Islet of Langerhans (tissue), 1 donor: ENCODE measurements at regions not wholly inside any gene's neighbourhood (a gene's known extent, or its start where the extent isn't known, plus 50 kb on each side); places are given as distances from the start of the nearest gene placed in this dataset.
"Not testable (repeated sequence)": the region's sequence is repeated elsewhere in the genome, so short reads cannot be mapped to it uniquely, and the experiment has no call there.

Source experiments
- FAIRE-seq: peaks from one replicate; lab custom pipeline; 2011; peaks lifted over from hg19 to GRCh38; lab: Jason Lieb, UNC

GRCh38 chr9:135360617-135361016 lies 119.0 kb upstream of the PPP1R26 start:
- no peak for FAIRE-seq

DNA sequence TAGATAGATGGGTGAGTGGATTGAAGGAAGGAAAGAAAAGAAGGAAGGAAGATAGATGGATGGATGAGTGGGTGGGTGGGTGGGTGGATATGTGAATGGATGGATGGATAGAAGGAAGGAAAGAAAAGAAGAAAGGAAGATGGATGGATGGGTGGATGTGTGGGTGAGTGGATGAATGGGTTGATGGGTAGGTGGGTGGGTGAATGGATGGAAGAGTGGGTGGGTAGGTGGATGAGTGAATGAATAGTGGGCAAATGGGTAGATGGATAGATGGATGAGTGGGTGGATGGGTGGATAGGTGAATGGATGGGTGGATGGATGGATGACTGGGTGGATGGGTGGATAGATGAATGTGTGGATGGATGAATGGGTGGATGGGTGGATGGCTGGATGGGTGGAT lies 117.9 kb upstream of the PPP1R26 start:
- FAIRE-seq, result not testable (repeated sequence)

GRCh38 chr9:135363596-135363995 lies 116.0 kb upstream of the PPP1R26 start:
- no peak for FAIRE-seq

GRCh38 chr9:135365013-135365768 lies 114.4 kb upstream of the PPP1R26 start:
- no peak for FAIRE-seq

DNA sequence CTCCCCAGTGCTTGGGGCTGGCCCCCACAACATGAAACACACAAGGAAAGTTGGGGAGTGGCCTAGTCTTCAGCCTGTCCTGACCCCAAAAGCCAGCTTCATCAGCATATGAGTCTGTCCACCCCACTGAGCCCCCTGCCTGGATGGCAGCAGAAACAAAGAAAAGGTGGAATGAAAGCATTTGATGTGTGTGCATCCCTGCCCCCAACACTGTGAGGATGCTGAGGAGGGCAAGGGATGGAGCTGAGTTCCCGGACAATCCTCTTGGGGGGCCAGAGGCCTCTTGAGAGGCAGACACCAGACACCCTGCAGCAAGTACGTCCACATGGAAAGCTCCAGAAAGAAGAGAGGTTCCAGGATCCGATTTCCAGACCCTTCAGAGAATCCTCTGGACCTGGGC lies 113.5 kb upstream of the PPP1R26 start:
- no peak for FAIRE-seq

DNA sequence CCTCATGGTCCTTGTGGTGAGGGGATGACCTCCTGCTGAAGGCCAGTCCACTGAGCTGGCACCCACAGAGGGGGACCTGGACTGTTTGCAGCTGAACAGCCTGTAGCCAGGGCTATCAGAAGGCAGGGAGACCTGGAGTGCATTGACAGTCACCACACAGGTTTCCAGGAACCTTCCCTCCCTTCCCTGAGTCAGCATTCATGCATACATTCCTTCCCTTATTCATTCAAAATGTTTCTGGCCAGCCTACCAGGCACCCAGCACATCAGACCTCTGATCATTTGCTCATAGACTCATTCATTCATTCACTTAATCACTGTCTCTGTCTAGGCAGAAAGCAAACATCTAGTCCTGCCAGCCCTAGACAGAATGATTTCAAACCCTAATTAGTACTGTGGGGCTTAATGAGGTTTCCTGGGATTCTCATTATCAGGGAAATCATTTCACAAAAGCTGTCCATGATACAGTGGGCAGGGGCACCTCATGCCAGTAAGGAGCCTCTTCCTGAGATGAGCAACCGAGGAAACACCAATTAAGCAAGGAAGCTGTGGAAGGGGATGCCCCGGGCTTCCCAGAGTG lies 110.1 kb upstream of the PPP1R26 start:
- no peak for FAIRE-seq

- FAIRE-seq, result no peak
These were observed 108.9 kb upstream of the PPP1R26 start for GRCh38 chr9:135370411-135371375.

DNA sequence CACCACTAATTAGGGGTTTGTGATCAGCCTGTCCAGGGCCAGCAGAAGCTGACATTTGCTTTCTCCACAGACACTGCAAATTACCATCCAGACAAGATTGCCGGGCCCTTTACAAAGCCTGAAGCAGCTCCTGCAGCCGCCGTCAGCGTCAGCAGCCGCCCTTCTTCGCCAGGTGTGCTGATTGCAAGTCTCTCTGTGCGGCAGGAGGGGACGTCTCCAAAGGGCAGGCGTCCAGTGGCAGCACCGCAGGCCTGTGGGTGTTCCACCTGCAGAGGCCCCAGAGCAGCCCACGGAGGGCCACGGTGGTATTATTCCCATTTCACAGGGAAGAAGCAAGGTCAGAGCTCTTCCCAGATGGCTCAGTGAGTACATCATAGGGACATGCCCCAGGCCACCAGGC lies 108.0 kb upstream of the PPP1R26 start:
- FAIRE-seq, result no peak

DNA sequence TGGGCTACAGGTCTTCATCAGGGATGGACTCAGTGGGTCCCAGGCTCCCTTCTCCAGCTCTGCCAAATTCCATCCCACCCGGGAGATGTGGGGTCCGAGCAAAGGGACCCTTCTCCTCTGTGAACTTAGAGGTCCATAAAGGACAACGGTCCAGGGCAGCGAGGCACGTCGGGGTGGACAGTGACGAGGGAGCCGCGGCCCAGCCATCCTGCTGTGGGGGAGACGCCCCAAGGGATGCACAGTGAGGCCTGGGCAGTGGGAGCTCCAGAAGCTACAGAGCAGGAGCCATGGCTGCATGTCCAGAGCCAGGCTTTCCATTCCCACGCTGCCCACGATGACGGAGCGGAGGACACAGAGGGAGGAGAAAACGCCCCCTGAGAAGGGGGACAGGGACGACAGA lies 107.5 kb upstream of the PPP1R26 start:
- FAIRE-seq, result no peak

DNA sequence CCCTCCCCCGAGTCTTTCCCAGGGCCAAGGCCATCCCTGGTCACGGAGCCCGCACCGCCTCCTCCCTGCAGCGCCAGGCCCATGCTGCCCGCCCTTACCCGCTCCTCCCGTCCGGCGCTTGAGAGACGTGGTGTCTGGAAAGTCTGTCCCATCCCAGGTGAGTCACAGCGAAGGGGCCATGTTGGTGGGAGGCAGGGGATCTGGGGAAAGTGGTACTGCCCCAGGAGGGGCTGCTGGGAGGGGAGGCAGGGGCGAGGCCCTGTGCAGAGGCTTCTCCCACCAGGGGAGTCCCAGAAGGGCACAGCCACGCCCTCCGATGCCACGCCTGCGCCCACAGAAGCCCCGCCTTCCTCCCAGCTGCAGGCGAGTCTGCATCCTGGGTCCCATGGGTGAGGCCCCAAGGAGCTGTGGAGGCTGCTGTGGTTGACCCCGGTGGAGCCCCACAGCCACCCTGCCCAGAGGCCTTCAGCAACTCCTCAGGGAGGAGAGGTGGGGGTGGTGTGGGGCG lies 107.0 kb upstream of the PPP1R26 start:
- FAIRE-seq, result no peak

- FAIRE-seq, result no peak
These were observed 106.4 kb upstream of the PPP1R26 start for GRCh38 chr9:135373151-135373685.

DNA sequence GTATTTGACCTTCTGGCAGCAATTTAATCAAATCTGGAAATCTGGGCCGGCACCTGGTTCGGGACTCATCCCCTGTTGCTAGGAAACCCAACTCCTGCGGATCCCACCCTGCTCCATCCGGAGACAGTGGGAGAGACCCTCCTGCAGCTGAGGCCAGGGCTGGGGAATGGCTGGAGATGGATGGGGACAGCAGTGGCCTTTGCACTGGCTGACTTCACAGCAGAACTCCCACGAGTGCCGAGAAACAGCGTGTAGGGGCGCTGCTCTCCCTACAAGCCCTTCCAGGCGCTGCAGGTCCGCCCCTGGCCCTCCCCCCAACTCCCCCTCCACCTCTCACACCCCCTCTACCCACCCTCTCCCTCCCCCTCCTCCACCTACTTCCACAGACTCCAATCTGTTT lies 105.8 kb upstream of the PPP1R26 start:
- FAIRE-seq, result no peak

DNA sequence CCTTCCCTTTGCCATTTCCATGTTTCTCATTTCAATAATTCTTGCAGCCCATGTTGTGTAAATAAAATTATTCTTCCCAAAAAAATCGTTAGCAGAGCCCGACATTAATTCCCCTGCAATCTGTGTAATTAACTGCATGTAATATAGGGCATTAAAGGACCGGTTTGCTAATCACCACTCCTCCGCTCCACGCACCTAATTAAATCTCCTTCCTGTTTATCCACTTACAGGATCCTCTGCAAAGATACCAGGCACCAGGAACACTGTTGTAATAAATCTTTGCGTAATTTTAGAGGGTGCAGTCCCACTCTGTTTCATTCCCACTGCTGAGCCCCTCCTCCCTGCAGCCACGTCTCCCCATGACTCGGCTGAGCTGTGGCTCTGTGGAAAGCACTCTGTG lies 105.0 kb upstream of the PPP1R26 start:
- FAIRE-seq, result no peak

- no peak for FAIRE-seq
These were observed 104.6 kb upstream of the PPP1R26 start for GRCh38 chr9:135375001-135375400.

- FAIRE-seq, result no peak
These were observed 102.9 kb upstream of the PPP1R26 start for GRCh38 chr9:135376511-135377265.

DNA sequence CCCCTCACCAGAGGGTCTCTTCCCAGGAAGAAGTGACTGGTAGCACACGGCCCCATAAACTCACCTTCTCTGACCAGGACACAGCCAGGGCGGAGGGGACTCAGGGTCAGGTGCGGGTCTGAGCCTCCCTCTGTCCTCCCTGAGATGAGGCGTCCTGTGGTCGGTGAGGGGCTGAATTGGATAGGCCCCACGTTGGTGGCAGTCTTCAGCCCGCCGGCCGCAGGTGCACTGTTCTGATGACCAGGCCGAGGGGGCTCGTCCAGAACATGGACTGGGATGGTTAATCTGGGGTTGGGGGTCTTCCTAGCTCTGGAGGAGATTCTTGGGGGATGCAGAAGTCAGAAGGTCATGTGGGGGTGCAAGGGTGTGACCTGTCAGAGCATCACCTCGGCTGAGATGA lies 102.2 kb upstream of the PPP1R26 start:
- FAIRE-seq, result no peak

- FAIRE-seq, result no peak
These were observed 100.8 kb upstream of the PPP1R26 start for GRCh38 chr9:135378751-135379150.

- FAIRE-seq, result no peak
These were observed 99.9 kb upstream of the PPP1R26 start for GRCh38 chr9:135379540-135380267.

DNA sequence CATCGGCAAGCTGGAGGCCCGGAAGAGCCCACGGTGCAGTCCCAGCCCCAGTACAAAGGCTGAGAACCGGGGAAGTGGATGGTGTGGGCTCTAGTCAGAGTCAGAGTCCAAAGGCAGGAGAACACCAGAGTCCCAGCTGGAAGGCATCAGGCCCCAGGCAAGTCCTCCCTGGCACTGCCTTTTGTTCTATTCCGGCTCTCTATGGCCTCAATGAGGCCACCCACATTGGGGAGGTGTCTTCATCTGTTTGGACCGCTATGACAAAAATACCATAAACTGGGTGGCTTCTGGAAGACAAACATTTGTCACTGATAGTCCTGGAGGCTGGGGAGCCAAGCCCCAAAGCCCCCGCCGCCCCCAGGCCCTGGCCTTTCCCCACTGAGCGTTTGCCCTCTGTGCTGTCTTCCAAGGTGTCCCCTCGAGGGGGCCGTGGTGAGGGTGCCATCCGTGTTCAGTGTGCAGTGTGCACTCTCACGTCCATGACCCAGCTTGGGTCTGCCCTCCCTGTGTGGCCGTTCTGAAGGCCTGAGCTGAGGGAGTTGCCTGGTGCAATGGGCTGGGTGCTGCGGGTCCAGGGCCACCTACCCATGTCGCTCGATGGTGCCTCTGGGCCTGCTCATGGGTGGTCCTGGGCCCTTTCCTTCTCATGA lies 99.1 kb upstream of the PPP1R26 start:
- no peak for FAIRE-seq

GRCh38 chr9:135381762-135382310 lies 97.7 kb upstream of the PPP1R26 start:
- FAIRE-seq, result no peak
